Peyer's patch (tissue), 4 donors: ENCODE measurements at regions not wholly inside any gene's neighbourhood (a gene's known extent, or its start where the extent isn't known, plus 50 kb on each side); places are given as distances from the start of the nearest gene placed in this dataset.

ENCODE experiments used
- DNase-seq, 3 donors: peaks; one replicate each; pipeline ENCODE4 v3.0.0-alpha.2; 2017 to 2019
- H3K27ac ChIP-seq, 4 donors: fragments of 200-600 bp; sonication (generic); one replicate each; pipeline ENCODE4 v1.5.1; 2016 to 2019
- H3K27me3 ChIP-seq, 2 donors: fragments of 200-600 bp; sonication (generic); one replicate each; pipeline ENCODE4 v1.5.1; 2019
- H3K36me3 ChIP-seq, 3 donors: fragments of 200-600 bp; sonication (generic); one replicate each; pipeline ENCODE4 v1.5.1; 2016 to 2019
- H3K4me1 ChIP-seq, 4 donors: fragments of 200-600 bp; sonication (generic); one replicate each; pipeline ENCODE4 v1.5.1; 2016 to 2019
- H3K4me3 ChIP-seq, 4 donors: fragments of 200-600 bp; sonication (generic); 1 replicate in 3 of 4; 2 replicates in 1 of 4; pipeline ENCODE4 v1.5.1; 2016 to 2019; ENCODE audit warnings: mild to moderate bottlenecking in 1 of 4
- H3K9me3 ChIP-seq, 4 donors: fragments of 200-600 bp; sonication (generic); one replicate each; pipeline ENCODE4 v1.5.1; 2016 to 2019; ENCODE audit warnings: mild to moderate bottlenecking in 1 of 4
- POLR2A ChIP-seq, 2 donors: fragments of 450-650 bp; IDR thresholded peaks; one replicate each; pipeline ENCODE4 v1.5.1; 2017; ENCODE audit warnings: antibody characterized with exemption in 2 of 2, mild to moderate bottlenecking in 2 of 2, moderate library complexity in 2 of 2
- TF ChIP-seq, protein P1 (sequence below), 6 experiments: fragments of 450-650 bp in 4 of 6; fragments of 200-600 bp in 2 of 6; sonication (generic) in 1 of 6; IDR thresholded peaks; one replicate each; pipeline ENCODE4 v1.5.1; 2017 to 2019; ENCODE audit warnings: antibody characterized with exemption in 6 of 6, mild to moderate bottlenecking in 3 of 6, moderate library complexity in 1 of 6

DNA sequence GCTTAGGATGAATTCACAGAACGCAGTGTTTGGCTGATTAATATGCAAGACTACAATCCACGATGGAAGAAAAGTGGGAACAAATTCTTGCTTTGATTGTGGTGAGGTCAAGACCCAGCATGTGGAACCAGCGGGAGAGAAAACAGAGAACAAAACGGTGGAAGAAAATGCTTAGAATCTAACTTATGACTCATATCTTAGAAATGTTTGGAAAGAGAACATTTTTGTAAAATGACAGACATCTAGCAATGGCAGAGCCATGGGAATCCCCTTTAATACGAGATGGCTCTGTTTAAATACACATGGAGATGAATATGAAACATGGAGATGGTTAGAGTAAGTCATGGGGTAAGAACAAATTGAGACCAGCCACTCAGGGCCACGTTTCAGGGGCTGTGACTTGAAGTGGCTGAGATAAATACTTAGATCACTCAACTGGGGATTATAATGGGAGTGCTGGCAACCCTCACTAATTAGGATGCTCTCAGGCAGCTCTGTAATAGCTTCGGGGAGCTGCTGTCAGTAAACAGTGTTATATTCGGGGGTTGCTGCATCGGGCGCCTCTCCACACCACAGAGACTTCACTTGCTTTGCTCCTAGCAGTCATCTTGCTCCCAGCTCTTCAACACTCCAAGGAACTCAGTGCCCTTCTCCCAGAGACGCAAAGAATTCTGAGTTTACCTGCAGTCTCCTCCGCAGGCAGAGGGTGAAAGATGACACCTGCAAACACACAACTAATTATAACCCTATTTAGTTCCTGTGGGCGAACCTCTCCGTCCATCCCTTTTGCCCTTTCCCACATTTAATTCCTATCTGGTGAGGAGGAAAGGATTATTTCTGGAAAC lies 68.0 kb upstream of the ONECUT1 start:
- no peak overlapping the region for H3K27ac ChIP-seq
- no peaks in the 10 kb centered on the region for H3K27me3 ChIP-seq
- no peaks in the 10 kb centered on the region for H3K36me3 ChIP-seq
- H3K4me3 ChIP-seq, result no peak overlapping the region
- no peaks in the 10 kb centered on the region for H3K9me3 ChIP-seq
- H3K4me1 ChIP-seq, result no peaks in the 10 kb centered on the region
- TF ChIP-seq, protein P1, sequence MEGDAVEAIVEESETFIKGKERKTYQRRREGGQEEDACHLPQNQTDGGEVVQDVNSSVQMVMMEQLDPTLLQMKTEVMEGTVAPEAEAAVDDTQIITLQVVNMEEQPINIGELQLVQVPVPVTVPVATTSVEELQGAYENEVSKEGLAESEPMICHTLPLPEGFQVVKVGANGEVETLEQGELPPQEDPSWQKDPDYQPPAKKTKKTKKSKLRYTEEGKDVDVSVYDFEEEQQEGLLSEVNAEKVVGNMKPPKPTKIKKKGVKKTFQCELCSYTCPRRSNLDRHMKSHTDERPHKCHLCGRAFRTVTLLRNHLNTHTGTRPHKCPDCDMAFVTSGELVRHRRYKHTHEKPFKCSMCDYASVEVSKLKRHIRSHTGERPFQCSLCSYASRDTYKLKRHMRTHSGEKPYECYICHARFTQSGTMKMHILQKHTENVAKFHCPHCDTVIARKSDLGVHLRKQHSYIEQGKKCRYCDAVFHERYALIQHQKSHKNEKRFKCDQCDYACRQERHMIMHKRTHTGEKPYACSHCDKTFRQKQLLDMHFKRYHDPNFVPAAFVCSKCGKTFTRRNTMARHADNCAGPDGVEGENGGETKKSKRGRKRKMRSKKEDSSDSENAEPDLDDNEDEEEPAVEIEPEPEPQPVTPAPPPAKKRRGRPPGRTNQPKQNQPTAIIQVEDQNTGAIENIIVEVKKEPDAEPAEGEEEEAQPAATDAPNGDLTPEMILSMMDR (IDR thresholded peaks at IDR 0.05), result no peak
- no peak for TF ChIP-seq POLR2A (IDR thresholded peaks at IDR 0.05)
- no peak for DNase-seq

DNA sequence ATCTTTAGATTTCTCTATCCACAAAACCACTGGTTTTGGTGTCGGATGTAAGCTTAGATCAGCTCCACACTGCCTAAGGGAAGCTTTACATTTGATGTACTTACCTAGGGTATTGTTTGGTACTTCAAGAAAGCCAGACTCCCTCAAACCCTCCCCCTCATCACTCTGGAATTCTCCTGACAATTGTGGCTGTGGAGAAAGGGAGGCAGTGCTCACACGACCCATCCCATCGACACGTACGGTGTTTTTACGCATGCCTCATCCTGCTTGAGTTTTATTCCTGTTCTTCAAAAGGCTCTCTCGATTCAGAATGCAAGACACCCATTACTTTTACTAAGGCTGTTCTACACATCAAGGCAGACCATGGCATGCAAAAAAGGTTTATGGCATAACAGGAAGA lies 67.3 kb upstream of the ONECUT1 start:
- H3K27me3 ChIP-seq, result no peaks in the 10 kb centered on the region
- no peak for DNase-seq
- no peak overlapping the region for H3K27ac ChIP-seq
- no peaks in the 10 kb centered on the region for H3K4me1 ChIP-seq
- no peak overlapping the region for H3K4me3 ChIP-seq
- TF ChIP-seq POLR2A (IDR thresholded peaks at IDR 0.05), result no peak
- TF ChIP-seq, protein P1 (IDR thresholded peaks at IDR 0.05), result no peak
- no peaks in the 10 kb centered on the region for H3K9me3 ChIP-seq
- no peaks in the 10 kb centered on the region for H3K36me3 ChIP-seq

DNA sequence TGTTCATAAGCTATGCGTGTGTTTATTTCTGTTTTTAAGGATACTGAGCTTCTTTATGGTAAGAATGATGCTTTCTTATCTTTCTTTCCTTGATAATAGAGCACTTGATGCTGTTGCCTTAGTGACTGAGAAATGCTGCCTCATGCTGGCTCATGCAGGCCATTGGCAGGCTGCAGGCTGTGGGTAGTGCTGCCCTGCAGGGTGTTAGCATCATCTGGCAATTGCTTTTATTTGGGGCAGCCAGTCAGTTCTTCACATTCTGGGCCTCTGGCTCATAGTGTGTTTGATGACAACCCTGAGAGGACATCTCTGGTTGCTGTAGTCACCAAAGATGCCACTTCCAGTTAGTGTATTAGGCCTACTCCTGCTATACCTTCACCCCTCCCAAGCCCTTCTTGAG lies 66.2 kb upstream of the ONECUT1 start:
- DNase-seq, result no peak
- Histone ChIP-seq H3K9me3 (no peaks in the 10 kb centered on the region), H3K36me3 (no peaks in the 10 kb centered on the region), H3K27ac (no peak overlapping the region), H3K27me3 (no peaks in the 10 kb centered on the region), H3K4me1 (no peaks in the 10 kb centered on the region), H3K4me3 (no peak overlapping the region)
- no peak for TF ChIP-seq POLR2A (IDR thresholded peaks at IDR 0.05)
- TF ChIP-seq, protein P1 (IDR thresholded peaks at IDR 0.05), result no peak

GRCh38 chr15:52855157-52855556 lies 65.0 kb upstream of the ONECUT1 start:
- no peak overlapping the region for H3K27ac ChIP-seq
- TF ChIP-seq POLR2A (IDR thresholded peaks at IDR 0.05), result no peak
- TF ChIP-seq, protein P1 (IDR thresholded peaks at IDR 0.05), result no peak
- no peaks in the 10 kb centered on the region for H3K9me3 ChIP-seq
- H3K4me1 ChIP-seq, result no peaks in the 10 kb centered on the region
- no peak overlapping the region for H3K4me3 ChIP-seq
- no peak for DNase-seq
- H3K27me3 ChIP-seq, result no peaks in the 10 kb centered on the region
- no peaks in the 10 kb centered on the region for H3K36me3 ChIP-seq

DNA sequence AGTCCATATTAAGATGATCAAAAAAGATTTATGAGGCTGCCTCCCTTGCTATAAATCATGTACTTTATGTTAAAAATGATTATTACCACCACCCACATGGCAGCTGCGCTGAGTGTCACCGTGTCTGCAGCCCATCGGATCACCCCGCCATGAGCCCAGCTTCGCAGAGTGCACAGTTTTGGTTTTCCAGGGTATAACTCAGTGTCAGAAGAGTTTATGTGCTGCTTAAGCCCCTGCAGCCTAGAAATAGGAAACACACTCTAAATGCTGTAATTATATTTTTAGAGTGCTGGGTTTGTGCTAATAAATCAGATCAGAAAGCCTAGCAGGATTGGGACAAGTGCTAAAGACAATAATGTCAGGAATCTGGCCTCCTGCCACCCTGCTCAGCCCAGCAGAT lies 54.7 kb upstream of the ONECUT1 start:
- H3K4me1 ChIP-seq, result no peaks in the 10 kb centered on the region
- no peaks in the 10 kb centered on the region for H3K27me3 ChIP-seq
- H3K36me3 ChIP-seq, result no peaks in the 10 kb centered on the region
- H3K9me3 ChIP-seq, result no peaks in the 10 kb centered on the region
- no peak for TF ChIP-seq POLR2A (IDR thresholded peaks at IDR 0.05)
- TF ChIP-seq, protein P1 (IDR thresholded peaks at IDR 0.05), result no peak
- no peak overlapping the region for H3K27ac ChIP-seq
- DNase-seq, result no peak
- no peak overlapping the region for H3K4me3 ChIP-seq
